NB4 (cell line): ENCODE measurements at regions not wholly inside any gene's neighbourhood (a gene's known extent, or its start where the extent isn't known, plus 50 kb on each side); places are given as distances from the start of the nearest gene placed in this dataset.

Source experiments
- CTCF ChIP-seq: IDR thresholded peaks from one replicate; pipeline ENCODE4 v1.5.1; 2012; ENCODE audit warnings: low read depth, low read length
- POLR2A ChIP-seq: IDR thresholded peaks from 2 replicates; pipeline ENCODE4 v1.6.1; 2011; ENCODE audit warnings: mild to moderate bottlenecking; ENCODE audit not compliant: insufficient read length; ENCODE audit errors: extremely low read depth
- TF ChIP-seq, protein P1 (sequence below): IDR thresholded peaks from 2 replicates; pipeline ENCODE4 v1.6.1; 2011; ENCODE audit warnings: low read depth, low read length

DNA sequence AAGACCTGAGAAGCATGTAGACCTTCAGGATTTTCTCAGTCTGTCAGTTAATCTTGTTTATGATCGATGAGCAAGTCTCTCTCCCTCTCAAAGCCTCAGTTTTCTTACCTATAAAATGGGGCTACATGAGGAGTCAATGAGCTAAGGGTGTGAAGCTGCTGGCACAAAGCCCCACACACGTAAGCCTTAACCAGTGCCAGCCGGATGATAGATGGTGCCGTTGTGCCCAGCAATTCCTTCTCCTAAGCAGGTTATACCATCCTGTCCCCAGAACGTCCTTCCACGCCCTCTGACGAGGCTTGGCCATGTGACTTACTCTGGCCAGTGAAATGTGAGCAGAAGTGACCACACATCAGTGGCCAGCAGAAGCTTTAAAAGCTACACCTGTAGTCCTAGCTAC lies 179.0 kb downstream of the C9orf50 start:
- TF ChIP-seq CTCF (no peak), POLR2A (no peak)
- TF ChIP-seq, protein P1, sequence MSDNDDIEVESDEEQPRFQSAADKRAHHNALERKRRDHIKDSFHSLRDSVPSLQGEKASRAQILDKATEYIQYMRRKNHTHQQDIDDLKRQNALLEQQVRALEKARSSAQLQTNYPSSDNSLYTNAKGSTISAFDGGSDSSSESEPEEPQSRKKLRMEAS, result no peak
